NCI-H82 treated with DMSO at 0.1 percent for 48 hours (cell line): ENCODE measurements at regions not wholly inside any gene's neighbourhood (a gene's known extent, or its start where the extent isn't known, plus 50 kb on each side); places are given as distances from the start of the nearest gene placed in this dataset.
"Not testable (repeated sequence)": the region's sequence is repeated elsewhere in the genome, so short reads cannot be mapped to it uniquely, and the experiment has no call there.

Source experiments
- DNase-seq: peaks from one replicate; lab custom pipeline; 2025; ENCODE audit not compliant: unreplicated experiment; lab: John Stamatoyannopoulos, UW

DNA sequence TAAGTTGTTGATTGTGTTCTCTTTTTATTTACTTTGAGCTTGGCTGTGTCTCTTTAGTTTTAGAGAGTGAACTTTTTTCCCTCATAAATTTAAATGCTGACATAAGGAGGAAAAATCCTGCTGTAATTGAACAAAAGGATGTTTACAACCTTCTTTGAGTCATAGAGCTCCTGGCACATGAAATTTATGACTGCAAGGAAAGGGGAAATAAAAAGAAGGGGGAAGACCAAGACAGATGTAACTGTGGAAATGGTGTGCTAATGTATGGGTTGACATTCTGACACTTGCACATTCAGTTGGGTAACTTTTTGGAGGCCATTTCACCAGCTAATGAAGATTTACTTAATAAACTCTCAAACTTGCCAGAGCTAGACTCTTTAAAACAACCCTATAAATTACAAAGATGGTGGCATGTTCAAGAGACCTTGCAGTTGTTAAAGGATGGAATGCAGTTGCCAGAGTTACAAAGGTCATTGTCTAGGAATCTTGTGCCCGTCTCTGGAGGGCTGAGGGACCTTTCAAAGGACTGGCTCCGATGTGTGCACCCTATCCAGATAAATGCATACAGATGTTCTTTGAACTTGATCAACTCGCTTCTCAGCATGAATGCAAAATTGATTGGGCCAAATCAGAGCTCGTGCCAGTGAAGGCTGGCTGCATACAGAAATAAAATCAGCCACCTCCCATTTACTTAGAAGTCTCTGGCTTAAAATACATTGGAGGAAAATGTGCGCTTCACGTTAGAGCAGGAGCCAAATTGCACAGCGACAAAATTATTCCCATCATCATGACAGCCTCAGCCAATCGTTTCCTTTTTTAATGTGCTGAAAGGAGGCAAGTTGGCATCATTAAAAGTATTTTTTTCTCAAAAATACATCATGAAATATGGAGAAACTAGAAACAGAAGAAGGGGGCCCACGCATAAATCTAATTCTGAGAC is 289.0 kb upstream of the XYLT1 start:
- DNase-seq, result no peak

- no peak for DNase-seq
These were observed 287.0 kb upstream of the XYLT1 start for GRCh38 chr16:17757808-17758207.

DNA sequence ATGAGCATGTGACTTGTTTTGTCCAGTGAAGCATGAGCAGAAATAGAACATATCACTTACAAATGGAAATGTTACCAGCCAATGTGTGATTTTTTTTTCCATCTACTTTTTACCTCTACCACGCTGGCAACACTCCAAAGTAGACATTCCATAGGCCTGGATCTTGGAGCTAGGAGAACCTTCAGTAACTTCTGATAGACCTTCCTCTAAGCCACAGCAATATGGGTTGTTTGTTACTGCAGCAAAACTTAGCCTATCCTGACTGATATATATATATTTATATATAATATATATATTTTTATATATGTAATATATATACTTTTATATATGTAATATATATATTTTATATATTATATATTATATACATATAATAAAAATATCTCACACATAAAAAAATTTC is 284.4 kb upstream of the XYLT1 start:
- DNase-seq, result no peak

- DNase-seq, result no peak
These were observed 282.7 kb upstream of the XYLT1 start for GRCh38 chr16:17753434-17753833.

DNA sequence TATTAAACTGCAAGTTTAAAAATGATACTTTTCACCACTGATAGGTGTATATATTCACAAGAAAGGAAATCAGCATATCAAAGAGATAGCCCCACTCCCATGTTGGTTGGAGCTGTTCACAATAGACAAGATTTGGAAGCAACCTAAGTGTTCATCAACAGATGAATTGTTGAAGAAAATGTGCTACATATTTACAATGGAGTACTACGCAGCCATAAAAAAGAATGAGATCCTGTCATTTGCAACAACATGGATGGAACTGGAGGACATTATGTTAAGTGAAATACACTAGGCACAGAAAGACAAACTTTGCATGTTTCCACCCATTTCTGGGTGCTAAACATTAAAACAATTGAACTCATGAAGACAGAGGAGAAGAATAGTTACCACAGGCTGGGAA is 278.9 kb upstream of the XYLT1 start:
- DNase-seq, result no peak

GRCh38 chr16:17748044-17748719 is 277.4 kb upstream of the XYLT1 start:
- DNase-seq, result no peak

- no peak for DNase-seq
These were observed 276.5 kb upstream of the XYLT1 start for GRCh38 chr16:17747081-17747756.

GRCh38 chr16:17744921-17745572 is 274.3 kb upstream of the XYLT1 start:
- DNase-seq, result no peak

GRCh38 chr16:17743578-17743977 is 272.8 kb upstream of the XYLT1 start:
- DNase-seq, result no peak

DNA sequence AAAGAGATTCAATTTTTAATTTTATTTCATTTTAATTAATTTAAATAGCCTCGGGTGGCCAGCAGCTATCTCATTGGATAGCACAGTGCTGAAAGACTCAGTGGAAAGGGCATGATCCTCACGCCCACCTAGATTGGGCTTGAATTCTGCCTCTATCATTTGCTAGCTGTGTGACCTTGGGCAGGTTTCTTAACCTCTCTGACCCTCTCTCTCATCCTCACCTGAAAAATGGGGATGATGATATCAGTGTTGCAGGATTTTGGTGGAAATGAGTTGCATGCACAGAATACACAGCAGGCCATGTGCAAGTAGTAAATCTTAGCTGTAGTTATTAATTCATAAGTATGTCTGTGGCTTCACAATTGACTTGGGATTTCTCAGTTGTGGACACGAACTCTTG is 272.4 kb upstream of the XYLT1 start:
- DNase-seq, result no peak

DNA sequence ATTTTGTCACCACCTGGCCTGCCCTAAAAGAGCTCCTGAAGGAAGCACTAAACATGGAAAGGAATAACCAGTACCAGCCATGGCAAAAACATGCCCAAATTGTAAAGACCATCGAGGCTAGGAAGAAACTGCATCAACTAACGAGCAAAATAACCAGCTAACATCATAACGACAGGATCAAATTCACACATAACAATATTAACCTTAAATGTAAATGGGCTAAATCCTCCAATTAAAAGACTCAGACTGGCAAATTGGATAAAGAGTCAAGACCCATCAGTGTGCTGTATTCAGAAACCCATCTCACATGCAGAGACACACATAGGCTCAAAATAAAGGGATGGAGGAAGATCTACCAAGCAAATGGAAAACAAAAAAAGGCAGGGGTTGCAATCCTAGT is 264.3 kb upstream of the XYLT1 start:
- not testable (repeated sequence) for DNase-seq

GRCh38 chr16:17729820-17730219 is 259.1 kb upstream of the XYLT1 start:
- no peak for DNase-seq

DNA sequence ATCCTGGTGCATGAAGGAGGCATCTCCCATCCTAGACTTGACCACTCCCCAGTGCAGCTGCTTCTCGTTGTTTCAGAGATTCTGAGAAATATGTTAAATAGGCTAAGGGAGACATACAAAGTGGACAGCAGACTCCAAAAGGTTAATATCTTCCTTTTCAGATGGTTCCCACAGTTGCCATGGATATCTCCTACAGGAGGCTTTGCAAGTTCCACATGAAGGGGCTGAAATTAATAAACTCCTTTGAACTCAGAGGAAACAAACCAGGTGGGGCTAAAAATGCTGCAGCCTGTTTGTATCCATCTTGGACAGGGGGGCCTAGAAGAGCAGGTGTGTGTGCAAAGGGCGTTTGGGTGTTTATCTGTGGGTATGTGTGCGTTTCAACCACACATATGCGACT is 257.4 kb upstream of the XYLT1 start:
- no peak for DNase-seq

GRCh38 chr16:17724242-17724898 is 253.6 kb upstream of the XYLT1 start:
- no peak for DNase-seq

- DNase-seq, result no peak
These were observed 252.9 kb upstream of the XYLT1 start for GRCh38 chr16:17723531-17724134.

DNA sequence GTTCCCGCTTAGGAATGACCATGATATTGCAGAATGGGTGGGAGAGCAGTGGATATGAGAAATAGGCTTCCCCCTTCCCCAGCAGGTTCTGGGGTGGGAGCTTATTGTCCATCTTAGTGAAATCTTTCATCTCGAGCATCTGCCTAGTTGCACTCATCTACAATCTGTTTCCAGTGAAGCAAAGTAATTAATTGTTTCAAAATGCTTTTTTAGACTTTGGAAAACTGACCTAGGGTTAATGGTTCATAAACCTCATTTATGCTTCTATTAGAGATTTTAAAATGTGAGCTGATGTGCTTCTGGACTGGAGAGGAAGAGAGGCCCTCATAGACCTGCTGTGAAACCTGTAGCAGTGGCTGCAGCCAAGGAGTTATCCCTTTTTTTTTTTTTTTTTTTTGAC is 247.7 kb upstream of the XYLT1 start:
- DNase-seq, result no peak

DNA sequence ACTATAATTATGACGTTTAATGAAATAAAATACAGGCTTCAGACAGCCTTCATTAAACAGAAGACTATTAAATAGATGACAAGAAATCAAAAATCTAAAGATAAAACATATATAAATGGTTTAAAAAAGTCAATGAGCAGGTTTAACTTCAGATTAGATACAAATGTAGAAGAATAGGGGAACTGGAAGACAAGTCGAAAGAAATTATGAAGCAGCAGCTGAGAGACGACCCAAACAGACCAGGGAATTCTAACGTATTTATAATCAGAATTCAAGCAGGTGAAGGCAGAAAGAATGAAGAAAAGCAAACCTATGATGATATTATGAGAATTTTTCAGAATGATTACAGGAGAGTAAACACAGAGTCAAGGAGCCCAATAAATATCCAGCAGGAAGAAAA is 235.1 kb upstream of the XYLT1 start:
- no peak for DNase-seq

GRCh38 chr16:17696616-17697015 is 225.9 kb upstream of the XYLT1 start:
- DNase-seq, result no peak

GRCh38 chr16:17692484-17692883 is 221.7 kb upstream of the XYLT1 start:
- DNase-seq, result no peak

GRCh38 chr16:17691899-17692176 is 221.1 kb upstream of the XYLT1 start:
- DNase-seq, result no peak
